H1 (cell line): ENCODE measurements at regions not wholly inside any gene's neighbourhood (a gene's known extent, or its start where the extent isn't known, plus 50 kb on each side); places are given as distances from the start of the nearest gene placed in this dataset.

Experiments used
- CTCF ChIA-PET: fragments of 300-600 bp; sonication (Branson Sonifier 250); formaldehyde crosslinking; loops from one replicate; lab custom pipeline; 2021; ENCODE audit not compliant: partially characterized antibody; lab: Charles Lee
- POLR2A ChIA-PET: fragments of 300-600 bp; sonication (Branson Sonifier 250); formaldehyde crosslinking; loops from one replicate; lab custom pipeline; 2021; ENCODE audit warnings: inconsistent platforms; ENCODE audit not compliant: partially characterized antibody; lab: Charles Lee
- DNase-seq, 2 experiments: peaks; one replicate each; pipeline versions ENCODE4 v3.0.0 to v3.0.0-alpha.2; 2010 to 2022; ENCODE audit warnings: low spot score in 2 of 2, low read depth in 1 of 2, mixed read lengths in 1 of 2
- FAIRE-seq: peaks from 2 replicates; lab custom pipeline; 2011; peaks lifted over from hg19 to GRCh38; lab: Jason Lieb, UNC
- H2AFZ ChIP-seq: 2 replicates; pipeline ENCODE4 v1.8.1; 2012; ENCODE audit warnings: low read length, inconsistent platforms
- H2AK5ac ChIP-seq: 2 replicates; pipeline ENCODE4 v1.6.1; 2013; ENCODE audit warnings: low read depth, low read length
- H2BK120ac ChIP-seq: replicated peaks from 2 replicates; pipeline ENCODE3; 2013; ENCODE audit warnings: low read depth, low read length, inconsistent platforms
- H2BK12ac ChIP-seq: 2 replicates; pipeline ENCODE4 v1.6.1; 2013; ENCODE audit warnings: low read depth, low read length
- H2BK15ac ChIP-seq: 2 replicates; pipeline ENCODE4 v1.6.1; 2013; ENCODE audit warnings: low read length
- H2BK20ac ChIP-seq: 2 replicates; pipeline ENCODE4 v1.6.1; 2013; ENCODE audit warnings: low read length
- H2BK5ac ChIP-seq: 2 replicates; pipeline ENCODE4 v1.6.1; 2013; ENCODE audit warnings: low read depth, low read length
- H3K14ac ChIP-seq: 2 replicates; pipeline ENCODE4 v1.6.1; 2013; ENCODE audit warnings: inconsistent platforms; ENCODE audit not compliant: insufficient read length
- H3K18ac ChIP-seq: 2 replicates; pipeline ENCODE4 v1.6.1; 2013; ENCODE audit warnings: low read length; ENCODE audit errors: extremely low read depth
- H3K23ac ChIP-seq: 2 replicates; pipeline ENCODE4 v1.6.1; 2013; ENCODE audit warnings: inconsistent platforms; ENCODE audit not compliant: insufficient read length
- H3K23me2 ChIP-seq: 2 replicates; pipeline ENCODE4 v1.6.1; 2013; ENCODE audit warnings: low read depth, low read length
- H3K27ac ChIP-seq: 2 replicates; pipeline ENCODE4 v1.6.1; 2011; ENCODE audit warnings: low read depth, low read length, inconsistent platforms
- H3K27me3 ChIP-seq, 4 experiments: replicated peaks in 1 of 4; 1 replicate in 1 of 4; 2 replicates in 3 of 4; pipeline versions ENCODE4 v1.6.1 to v1.8.1; 2011 to 2013; ENCODE audit warnings: low read length in 3 of 4, mild to moderate bottlenecking in 3 of 4, inconsistent platforms in 2 of 4, mixed read lengths in 2 of 4, moderate library complexity in 1 of 4; ENCODE audit not compliant: control insufficient read depth in 3 of 4, insufficient read depth in 3 of 4; ENCODE audit errors: extremely low read depth in 1 of 4
- H3K36me3 ChIP-seq, 4 experiments: 2 replicates each; pipeline versions ENCODE4 v1.6.1 to v1.8.1; 2011 to 2013; ENCODE audit warnings: mild to moderate bottlenecking in 4 of 4, low read length in 3 of 4, moderate library complexity in 2 of 4, control low read depth in 1 of 4, inconsistent platforms in 1 of 4; ENCODE audit not compliant: insufficient read depth in 4 of 4, control insufficient read depth in 2 of 4
- H3K4ac ChIP-seq: replicated peaks from 2 replicates; pipeline ENCODE3; 2013; ENCODE audit warnings: low read length, low read depth, mixed read lengths, inconsistent platforms; ENCODE audit not compliant: insufficient read length
- H3K4me1 ChIP-seq, 4 experiments: replicated peaks in 1 of 4; 1 replicate in 1 of 4; 2 replicates in 3 of 4; pipeline versions ENCODE4 v1.6.1 to v1.8.1; 2011 to 2013; ENCODE audit warnings: low read length in 3 of 4, inconsistent platforms in 2 of 4, mixed read lengths in 1 of 4; ENCODE audit not compliant: insufficient read depth in 4 of 4, control insufficient read depth in 3 of 4
- H3K4me2 ChIP-seq, 2 experiments: 2 replicates each; pipeline versions ENCODE4 v1.6.1 to v1.8.1; 2011 to 2013; ENCODE audit warnings: low read depth in 2 of 2, low read length in 2 of 2, control low read depth in 1 of 2, inconsistent platforms in 1 of 2, mild to moderate bottlenecking in 1 of 2; ENCODE audit not compliant: insufficient read depth in 1 of 2
- H3K4me3 ChIP-seq, 4 experiments: fragments of 200-600, 300-600 bp in 1 of 4; sonication (generic), shearing (Covaris generic), sonication (Bioruptor Twin) in 1 of 4; 2 replicates each; pipeline versions ENCODE4 v1.5.1 to v1.8.1; 2011 to 2016; ENCODE audit warnings: low read length in 4 of 4, low read depth in 3 of 4, control low read depth in 2 of 4, inconsistent platforms in 2 of 4, mild to moderate bottlenecking in 2 of 4, mixed read lengths in 1 of 4, moderate library complexity in 1 of 4; ENCODE audit not compliant: insufficient read depth in 2 of 4; ENCODE audit errors: extremely low read depth in 1 of 4
- H3K56ac ChIP-seq: replicated peaks from 2 replicates; pipeline ENCODE3; 2013; ENCODE audit warnings: low read depth, mild to moderate bottlenecking, mixed read lengths, low read length, inconsistent platforms; ENCODE audit not compliant: insufficient read length
- H3K79me1 ChIP-seq: 2 replicates; pipeline ENCODE4 v1.6.1; 2013; ENCODE audit warnings: low read depth, low read length, control low read depth
- H3K79me2 ChIP-seq, 2 experiments: 2 replicates each; pipeline versions ENCODE4 v1.6.1 to v1.8.1; 2012 to 2013; ENCODE audit warnings: low read length in 2 of 2, mild to moderate bottlenecking in 2 of 2, inconsistent platforms in 1 of 2; ENCODE audit not compliant: insufficient read depth in 2 of 2, control insufficient read depth in 1 of 2
- H3K9ac ChIP-seq, 4 experiments: replicated peaks in 1 of 4; 1 replicate in 1 of 4; 2 replicates in 3 of 4; pipeline versions ENCODE4 v1.6.1 to v1.8.1; 2011 to 2013; ENCODE audit warnings: low read depth in 3 of 4, low read length in 3 of 4, control low read depth in 2 of 4, mild to moderate bottlenecking in 2 of 4, moderate library complexity in 2 of 4, inconsistent platforms in 1 of 4; ENCODE audit errors: extremely low read depth in 1 of 4
- H3K9me3 ChIP-seq, 2 experiments: 2 replicates each; pipeline versions ENCODE4 v1.6.1 to v1.8.1; 2012 to 2013; ENCODE audit warnings: mild to moderate bottlenecking in 2 of 2, moderate library complexity in 2 of 2, control low read depth in 1 of 2, inconsistent platforms in 1 of 2, low read depth in 1 of 2, low read length in 1 of 2, mixed read lengths in 1 of 2; ENCODE audit not compliant: insufficient read depth in 2 of 2
- H4K20me1 ChIP-seq, 2 experiments: replicated peaks in 1 of 2; 2 replicates each; pipeline versions ENCODE3 to v1.8.1; 2011 to 2013; ENCODE audit warnings: inconsistent platforms in 2 of 2, low read length in 2 of 2, mild to moderate bottlenecking in 1 of 2; ENCODE audit not compliant: insufficient read depth in 2 of 2, control insufficient read depth in 1 of 2
- H4K5ac ChIP-seq: 2 replicates; pipeline ENCODE4 v1.6.1; 2013; ENCODE audit warnings: low read length, low read depth, mixed read lengths, inconsistent platforms; ENCODE audit not compliant: insufficient read length
- H4K8ac ChIP-seq: 2 replicates; pipeline ENCODE4 v1.8.0; 2013; ENCODE audit warnings: mild to moderate bottlenecking, moderate library complexity, low read length, inconsistent platforms; ENCODE audit not compliant: insufficient read depth; ENCODE audit errors: extremely low read depth
- H4K91ac ChIP-seq: replicated peaks from 2 replicates; pipeline ENCODE3; 2013; ENCODE audit warnings: low read length, mixed read lengths, inconsistent platforms; ENCODE audit not compliant: insufficient read length
- BACH1 ChIP-seq: IDR thresholded peaks from 2 replicates; pipeline ENCODE4 v1.6.1; 2012; ENCODE audit warnings: low read length, improper control_type of control experiment
- CBX5 ChIP-seq: fragments of 300-800, 300-1000 bp; sonication (generic); IDR thresholded peaks from 2 replicates; pipeline ENCODE4 v1.7.1; 2016; ENCODE audit warnings: antibody characterized with exemption, low read length, low read depth
- CHD1 ChIP-seq: IDR thresholded peaks from 2 replicates; pipeline ENCODE4 v1.6.1; 2012; ENCODE audit warnings: low read depth, low read length, improper control_type of control experiment
- CHD2 ChIP-seq: IDR thresholded peaks from 2 replicates; pipeline ENCODE4 v1.6.1; 2012; ENCODE audit warnings: low read length, improper control_type of control experiment
- JUND ChIP-seq: IDR thresholded peaks from 2 replicates; pipeline ENCODE4 v1.6.1; 2011; ENCODE audit warnings: mild to moderate bottlenecking, improper control_type of control experiment, low read length
- PHF8 ChIP-seq: fragments of 200-600 bp; sonication (generic); conservative IDR thresholded peaks from 2 replicates; pipeline ENCODE4 v1.7.1; 2012; ENCODE audit warnings: low read depth, mild to moderate bottlenecking, inconsistent platforms, low read length, moderate library complexity
- POLR2A ChIP-seq, 2 experiments: IDR thresholded peaks; 1 replicate in 1 of 2; 2 replicates in 1 of 2; pipeline ENCODE4 v1.6.1; 2011; ENCODE audit warnings: low read depth in 2 of 2, low read length in 2 of 2, mild to moderate bottlenecking in 2 of 2; ENCODE audit errors: control extremely low read depth in 1 of 2
- RXRA ChIP-seq: IDR thresholded peaks from 2 replicates; pipeline ENCODE4 v1.6.1; 2011; ENCODE audit warnings: low read depth, mild to moderate bottlenecking, low read length, moderate library complexity; ENCODE audit not compliant: insufficient read depth
- SIRT6 ChIP-seq: IDR thresholded peaks from one replicate; pipeline ENCODE4 v1.7.1; 2012; ENCODE audit warnings: low read length, inconsistent platforms
- SP2 ChIP-seq: IDR thresholded peaks from 2 replicates; pipeline ENCODE4 v1.6.1; 2012; ENCODE audit warnings: mild to moderate bottlenecking, low read length, inconsistent platforms
- WGBS, 2 experiments: shearing (Covaris generic) in 1 of 2; methylation state at CpG; one replicate each; pipeline versions ENCODE4 v1.1.6 to v1.1.7; 2013 to 2015; ENCODE audit warnings: low lambda C conversion rate in 2 of 2, mixed read lengths in 2 of 2, inconsistent platforms in 1 of 2, low coverage in 1 of 2, missing lambda C conversion rate in 1 of 2; ENCODE audit not compliant: insufficient replicate concordance in 2 of 2, insufficient coverage in 1 of 2, insufficient read length in 1 of 2; ENCODE audit errors: extremely low coverage in 1 of 2, missing lambda C conversion rate in 1 of 2; 5-methylcytosine and 5-hydroxymethylcytosine counted together
- TF ChIP-seq, protein P1 (sequence below): IDR thresholded peaks from 2 replicates; pipeline ENCODE4 v1.6.1; 2012; ENCODE audit warnings: low read length, inconsistent platforms
- TF ChIP-seq, protein P2 (sequence below): IDR thresholded peaks from 2 replicates; pipeline ENCODE4 v1.6.1; 2011; ENCODE audit warnings: low read length, improper control_type of control experiment
- TF ChIP-seq, protein P3 (sequence below): IDR thresholded peaks from 2 replicates; pipeline ENCODE4 v1.6.1; 2012; ENCODE audit warnings: inconsistent platforms

DNA sequence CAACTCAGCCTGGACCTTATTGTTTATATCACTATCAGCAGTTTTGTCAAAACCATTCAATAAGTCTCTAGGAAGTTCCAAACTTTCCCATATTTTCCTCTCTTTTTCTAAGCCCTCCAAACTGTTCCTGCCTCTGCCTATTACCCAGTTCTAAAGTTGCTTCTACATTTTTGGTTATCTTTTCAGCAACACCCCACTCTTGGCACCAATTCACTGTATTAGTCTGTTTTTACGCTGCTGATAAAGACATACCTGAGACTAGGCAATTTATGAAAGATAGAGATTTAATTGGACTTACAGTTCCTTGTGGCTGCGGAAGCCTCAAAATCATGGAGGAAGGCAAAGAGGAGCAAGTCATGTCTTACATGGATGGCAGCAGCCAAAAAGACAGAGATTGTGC lies 744.4 kb upstream of the ADAMTS16 start:
- no peak overlapping the region for H2BK15ac ChIP-seq
- no peak overlapping the region for H2BK12ac ChIP-seq
- H3K79me1 ChIP-seq = no peaks in the 10 kb centered on the region
- H3K4me3 ChIP-seq = no peak overlapping the region
- H2AFZ ChIP-seq = no peak overlapping the region
- 46% methylated on average over 2 of the region's 2 CpGs; no CpG with 5 or more reads in 1 of the 2 experiments for WGBS, 2 experiments
- ChIA-PET CTCF (interaction anchor here (1.2 kb wide), 1 partner anchor 19 kb away, joined by 3 read pairs; no protein-coding TSS in a partner anchor), POLR2A (no interaction called here)
- H3K27me3 ChIP-seq = no peaks in the 10 kb centered on the region
- no peak overlapping the region for H4K5ac ChIP-seq
- DNase-seq (no peak), FAIRE-seq (no peak)
- no peaks in the 10 kb centered on the region for H3K23me2 ChIP-seq
- no peaks in the 10 kb centered on the region for H4K20me1 ChIP-seq
- no peak overlapping the region for H3K23ac ChIP-seq
- no peak overlapping the region for H3K4ac ChIP-seq
- H3K56ac ChIP-seq = no peak overlapping the region
- no peak overlapping the region for H3K18ac ChIP-seq
- H3K27ac ChIP-seq = no peak overlapping the region
- no peak overlapping the region for H3K4me2 ChIP-seq
- H3K9ac ChIP-seq = no peak overlapping the region
- no peak overlapping the region for H2AK5ac ChIP-seq
- no peak overlapping the region for H4K91ac ChIP-seq
- H4K8ac ChIP-seq = no peak overlapping the region
- peaks cover 0 to 4% (median 2%) of the 10 kb centered on the region in 4 experiments; a peak in 3 of 7 replicates for H3K4me1 ChIP-seq
- no peak overlapping the region for H2BK120ac ChIP-seq
- H3K79me2 ChIP-seq = no peaks in the 10 kb centered on the region
- H2BK5ac ChIP-seq = no peak overlapping the region
- H3K36me3 ChIP-seq = no peaks in the 10 kb centered on the region; a peak in 1 of 8 replicates
- no peak overlapping the region for H3K14ac ChIP-seq
- peaks cover 11 to 17% of the 10 kb centered on the region in 2 experiments for H3K9me3 ChIP-seq
- H2BK20ac ChIP-seq = no peak overlapping the region
- TF ChIP-seq JUND (no peak), CHD2 (no peak), CBX5 (no peak), SP2 (no peak), RXRA (no peak), SIRT6 (no peak), PHF8 (no peak), BACH1 (no peak), POLR2A (IDR thresholded peaks at IDR 0.05; ENCODE audit: control extremely low read depth in 1 of 2, low read depth in 2 of 2, low read length in 2 of 2) (no peak), CHD1 (no peak)
- TF ChIP-seq, protein P1, sequence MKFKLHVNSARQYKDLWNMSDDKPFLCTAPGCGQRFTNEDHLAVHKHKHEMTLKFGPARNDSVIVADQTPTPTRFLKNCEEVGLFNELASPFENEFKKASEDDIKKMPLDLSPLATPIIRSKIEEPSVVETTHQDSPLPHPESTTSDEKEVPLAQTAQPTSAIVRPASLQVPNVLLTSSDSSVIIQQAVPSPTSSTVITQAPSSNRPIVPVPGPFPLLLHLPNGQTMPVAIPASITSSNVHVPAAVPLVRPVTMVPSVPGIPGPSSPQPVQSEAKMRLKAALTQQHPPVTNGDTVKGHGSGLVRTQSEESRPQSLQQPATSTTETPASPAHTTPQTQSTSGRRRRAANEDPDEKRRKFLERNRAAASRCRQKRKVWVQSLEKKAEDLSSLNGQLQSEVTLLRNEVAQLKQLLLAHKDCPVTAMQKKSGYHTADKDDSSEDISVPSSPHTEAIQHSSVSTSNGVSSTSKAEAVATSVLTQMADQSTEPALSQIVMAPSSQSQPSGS = no peak
- TF ChIP-seq, protein P2, sequence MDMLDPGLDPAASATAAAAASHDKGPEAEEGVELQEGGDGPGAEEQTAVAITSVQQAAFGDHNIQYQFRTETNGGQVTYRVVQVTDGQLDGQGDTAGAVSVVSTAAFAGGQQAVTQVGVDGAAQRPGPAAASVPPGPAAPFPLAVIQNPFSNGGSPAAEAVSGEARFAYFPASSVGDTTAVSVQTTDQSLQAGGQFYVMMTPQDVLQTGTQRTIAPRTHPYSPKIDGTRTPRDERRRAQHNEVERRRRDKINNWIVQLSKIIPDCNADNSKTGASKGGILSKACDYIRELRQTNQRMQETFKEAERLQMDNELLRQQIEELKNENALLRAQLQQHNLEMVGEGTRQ = no peak
- TF ChIP-seq, protein P3, sequence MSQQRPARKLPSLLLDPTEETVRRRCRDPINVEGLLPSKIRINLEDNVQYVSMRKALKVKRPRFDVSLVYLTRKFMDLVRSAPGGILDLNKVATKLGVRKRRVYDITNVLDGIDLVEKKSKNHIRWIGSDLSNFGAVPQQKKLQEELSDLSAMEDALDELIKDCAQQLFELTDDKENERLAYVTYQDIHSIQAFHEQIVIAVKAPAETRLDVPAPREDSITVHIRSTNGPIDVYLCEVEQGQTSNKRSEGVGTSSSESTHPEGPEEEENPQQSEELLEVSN = no peak
